IMR-90 (cell line): ENCODE measurements at regions not wholly inside any gene's neighbourhood (a gene's known extent, or its start where the extent isn't known, plus 50 kb on each side); places are given as distances from the start of the nearest gene placed in this dataset.
"Not testable (repeated sequence)": the region's sequence is repeated elsewhere in the genome, so short reads cannot be mapped to it uniquely, and the experiment has no call there.

Experiments
- ATAC-seq: fragments of 200-7000 bp; cut with Tn5 transposase; 2 replicates; pipeline ENCODE4 v1.9.1; 2020; ENCODE audit warnings: low read depth, mild to moderate bottlenecking, moderate library complexity
- BruUV-seq: library from RNA; stranded (reverse); fragments of 400-500 nt; replicated peaks from 2 replicates; lab custom pipeline; 2021; lab: Mats Ljungman, UMichigan
- CTCF ChIA-PET: fragments of 300-600 bp; formaldehyde crosslinking; extraction: SDS; loops from one replicate; lab custom pipeline; 2021; ENCODE audit warnings: antibody characterized with exemption; lab: Yijun Ruan, JAX
- POLR2A ChIA-PET: fragments of 300-600 bp; sonication (Branson Sonifier 250); formaldehyde crosslinking; loops from one replicate; lab custom pipeline; 2022; ENCODE audit warnings: antibody characterized with exemption; ENCODE audit not compliant: unreplicated experiment; lab: Charles Lee
- DNase-seq: peaks from one replicate; pipeline ENCODE4 v3.0.0; 2013
- H2AFZ ChIP-seq: replicated peaks from 2 replicates; pipeline ENCODE3; 2013; ENCODE audit warnings: low read length, mild to moderate bottlenecking; ENCODE audit not compliant: poor library complexity
- H2AK5ac ChIP-seq: 2 replicates; pipeline ENCODE4 v1.6.1; 2013; ENCODE audit warnings: low read depth, low read length, inconsistent platforms
- H2AK9ac ChIP-seq: replicated peaks from 2 replicates; pipeline ENCODE3; 2013; ENCODE audit warnings: mild to moderate bottlenecking, low read depth, low read length, moderate library complexity; ENCODE audit not compliant: poor library complexity
- H2BK120ac ChIP-seq: 2 replicates; pipeline ENCODE4 v1.6.1; 2013; ENCODE audit warnings: low read depth, low read length, inconsistent platforms
- H2BK15ac ChIP-seq: 3 replicates; pipeline ENCODE4 v1.6.1; 2013; ENCODE audit warnings: low read depth, low read length, inconsistent platforms
- H2BK20ac ChIP-seq: 2 replicates; pipeline ENCODE4 v1.6.1; 2013; ENCODE audit warnings: low read depth, mild to moderate bottlenecking, inconsistent platforms, low read length, moderate library complexity
- H2BK5ac ChIP-seq: 2 replicates; pipeline ENCODE4 v1.6.1; 2013; ENCODE audit warnings: mild to moderate bottlenecking, low read depth, low read length, inconsistent platforms; ENCODE audit not compliant: poor library complexity, severe bottlenecking
- H3K14ac ChIP-seq: replicated peaks from 2 replicates; pipeline ENCODE4 v1.6.1; 2013; ENCODE audit warnings: low read depth, low read length, inconsistent platforms
- H3K18ac ChIP-seq: 2 replicates; pipeline ENCODE4 v1.6.1; 2013; ENCODE audit warnings: low read depth, low read length, control low read depth
- H3K23ac ChIP-seq: 2 replicates; pipeline ENCODE4 v1.6.1; 2013; ENCODE audit warnings: low read depth, low read length, inconsistent platforms
- H3K27ac ChIP-seq: 2 replicates; pipeline ENCODE4 v1.5.1; 2013; ENCODE audit warnings: mild to moderate bottlenecking, control low read depth, low read length; ENCODE audit not compliant: insufficient read depth
- H3K27me3 ChIP-seq: 2 replicates; pipeline ENCODE4 v1.6.1; 2013; ENCODE audit warnings: low read length; ENCODE audit not compliant: control insufficient read depth, insufficient read depth
- H3K36me3 ChIP-seq: 2 replicates; pipeline ENCODE4 v1.6.1; 2013; ENCODE audit warnings: low read length, mixed read lengths; ENCODE audit not compliant: control insufficient read depth, insufficient read depth
- H3K4ac ChIP-seq: 2 replicates; pipeline ENCODE4 v1.6.1; 2013; ENCODE audit warnings: low read depth, low read length, inconsistent platforms
- H3K4me1 ChIP-seq: 2 replicates; pipeline ENCODE4 v1.6.1; 2013; ENCODE audit warnings: low read length, mixed read lengths; ENCODE audit not compliant: control insufficient read depth, insufficient read depth
- H3K4me2 ChIP-seq: 2 replicates; pipeline ENCODE4 v1.6.1; 2013; ENCODE audit warnings: low read depth, mild to moderate bottlenecking, control low read depth, low read length, moderate library complexity
- H3K4me3 ChIP-seq: 2 replicates; pipeline ENCODE4 v1.5.1; 2013; ENCODE audit warnings: low read depth, mild to moderate bottlenecking, control low read depth, low read length, moderate library complexity; ENCODE audit not compliant: insufficient read depth
- H3K56ac ChIP-seq: 2 replicates; pipeline ENCODE4 v1.6.1; 2013; ENCODE audit warnings: low read length, inconsistent platforms; ENCODE audit not compliant: insufficient read depth; ENCODE audit errors: extremely low read depth
- H3K79me1 ChIP-seq, 2 experiments: 2 replicates each; pipeline ENCODE4 v1.6.1; 2013; ENCODE audit warnings: low read length in 2 of 2, inconsistent platforms in 1 of 2, low read depth in 1 of 2
- H3K9ac ChIP-seq: 2 replicates; pipeline ENCODE4 v1.6.1; 2013; ENCODE audit warnings: low read depth, low read length, control low read depth
- H3K9me1 ChIP-seq: 2 replicates; pipeline ENCODE4 v1.6.1; 2013; ENCODE audit warnings: low read length, inconsistent platforms; ENCODE audit not compliant: insufficient read depth
- H3K9me3 ChIP-seq: 2 replicates; pipeline ENCODE4 v1.6.1; 2013; ENCODE audit warnings: low read length; ENCODE audit not compliant: control insufficient read depth, insufficient read depth
- H4K20me1 ChIP-seq: 2 replicates; pipeline ENCODE4 v1.6.1; 2013; ENCODE audit warnings: low read length, inconsistent platforms; ENCODE audit not compliant: insufficient read depth
- H4K5ac ChIP-seq: 2 replicates; pipeline ENCODE4 v1.6.1; 2013; ENCODE audit warnings: mild to moderate bottlenecking, low read depth, low read length, control low read depth
- H4K8ac ChIP-seq, 2 experiments: 2 replicates each; pipeline ENCODE4 v1.6.1; 2013; ENCODE audit warnings: low read depth in 2 of 2, low read length in 2 of 2, control low read depth in 1 of 2, inconsistent platforms in 1 of 2
- H4K91ac ChIP-seq: 2 replicates; pipeline ENCODE4 v1.6.1; 2013; ENCODE audit warnings: low read depth, low read length, inconsistent platforms; ENCODE audit not compliant: insufficient read depth
- CHD1 ChIP-seq: IDR thresholded peaks from 2 replicates; pipeline ENCODE4 v1.6.1; 2012; ENCODE audit warnings: low read depth, low read length, improper control_type of control experiment
- RCOR1 ChIP-seq: IDR thresholded peaks from 2 replicates; pipeline ENCODE4 v1.6.1; 2012; ENCODE audit warnings: mild to moderate bottlenecking, low read length, improper control_type of control experiment; ENCODE audit not compliant: insufficient replicate concordance
- RFX5 ChIP-seq: IDR thresholded peaks from 2 replicates; pipeline ENCODE4 v1.8.0; 2012; ENCODE audit warnings: low read depth, mild to moderate bottlenecking, low read length, moderate library complexity
- WGBS, 2 experiments: methylation state at CpG; one replicate each; pipeline versions ENCODE4 v1.1.5 to v1.1.7; 2013; ENCODE audit warnings: missing lambda C conversion rate in 2 of 2; ENCODE audit not compliant: insufficient read length in 1 of 2; ENCODE audit errors: extremely low coverage in 2 of 2; 5-methylcytosine and 5-hydroxymethylcytosine counted together
- dilution Hi-C: fragments of 300-500 bp; cut with HindIII; formaldehyde crosslinking; loops from one replicate; pipeline ENCODE4 v1.14.3; 2018; ENCODE audit warnings: low sequenced_read_pairs; ENCODE audit not compliant: unreplicated experiment
- in situ Hi-C: fragments of 300-500 bp; cut with MboI; formaldehyde crosslinking; loops from 3 replicates; pipeline ENCODE4 v1.14.3; 2019; ENCODE audit warnings: low sequenced_read_pairs, inconsistent platforms, mixed read lengths
- intact Hi-C: fragments of 100-400 bp; cut with micrococcal nuclease; formaldehyde crosslinking; loops from 2 replicates; pipeline ENCODE4 v1.10.0; 2022
- TF ChIP-seq, protein P1 (sequence below): conservative IDR thresholded peaks from 2 replicates; pipeline ENCODE4 v1.5.1; 2012; ENCODE audit warnings: mild to moderate bottlenecking, low read depth, low read length, improper control_type of control experiment

DNA sequence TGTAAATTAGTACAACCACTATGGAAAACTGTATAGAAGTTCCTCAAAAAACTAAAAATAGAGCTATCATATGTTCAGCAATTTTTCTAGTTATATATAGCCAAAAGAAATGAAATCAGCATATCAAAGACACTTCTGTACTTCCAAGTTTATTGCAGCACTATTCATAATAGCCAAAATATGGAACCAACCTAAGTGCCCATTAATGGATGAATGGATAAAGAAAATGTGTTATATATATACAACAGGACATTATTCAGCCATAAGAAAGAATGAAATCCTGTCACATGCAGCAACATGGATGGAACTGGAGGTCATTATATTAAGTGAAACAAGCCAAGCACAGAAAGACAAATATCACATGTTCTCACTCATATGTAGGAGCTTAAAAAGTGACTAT lies 112.6 kb downstream of the MDH1 start:
- POLR2A ChIA-PET = no interaction called here
- intact Hi-C loops = no loop called here

DNA sequence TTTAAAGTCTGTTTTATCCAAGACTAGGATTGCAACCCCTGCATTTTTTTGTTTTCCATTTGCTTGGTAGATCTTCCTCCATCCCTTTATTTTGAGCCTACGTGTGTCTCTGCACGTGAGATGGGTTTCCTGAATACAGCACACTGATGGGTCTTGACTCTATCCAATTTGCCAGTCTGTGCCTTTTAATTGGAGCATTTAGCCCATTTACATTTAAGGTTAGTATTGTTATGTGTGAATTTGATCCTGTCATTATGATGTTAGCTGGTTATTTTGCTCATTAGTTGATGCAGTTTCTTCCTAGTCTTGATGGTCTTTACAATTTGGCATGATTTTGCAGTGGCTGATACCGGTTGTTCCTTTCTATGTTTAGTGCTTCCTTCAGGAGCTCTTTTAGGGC lies 117.3 kb downstream of the MDH1 start:
- H3K56ac ChIP-seq, ATAC-seq, H2AK9ac ChIP-seq, H3K23ac ChIP-seq, H2AFZ ChIP-seq, H4K5ac ChIP-seq, H3K4me3 ChIP-seq, intact Hi-C loops, H4K8ac ChIP-seq, H2BK15ac ChIP-seq, H3K27ac ChIP-seq, DNase-seq, dilution Hi-C loops, H2BK5ac ChIP-seq, H4K20me1 ChIP-seq, H3K4ac ChIP-seq, H3K36me3 ChIP-seq, H3K18ac ChIP-seq, H3K9me1 ChIP-seq, BruUV-seq, H3K4me1 ChIP-seq, H2BK20ac ChIP-seq, H2BK120ac ChIP-seq, in situ Hi-C loops, POLR2A ChIA-PET, H2AK5ac ChIP-seq, H3K4me2 ChIP-seq, CTCF ChIA-PET, H3K14ac ChIP-seq, H3K9me3 ChIP-seq, H3K9ac ChIP-seq, H4K91ac ChIP-seq, H3K27me3 ChIP-seq, H3K79me1 ChIP-seq: not testable (repeated sequence)
- no CpG with 5 or more reads among the region's 3 CpGs for WGBS, 2 experiments

More for the DNA sequence above, 112.6 kb downstream of the MDH1 start:
- DNase-seq = no peak
- Histone ChIP-seq H3K4ac (no peak overlapping the region), H3K9me1 (peaks cover 5% of the 10 kb centered on the region), H3K18ac (no peak overlapping the region), H2AK5ac (no peak overlapping the region), H3K4me2 (no peak overlapping the region), H4K20me1 (no peaks in the 10 kb centered on the region), H3K56ac (no peak overlapping the region), H4K91ac (no peak overlapping the region), H3K9me3 (no peaks in the 10 kb centered on the region), H3K27ac (no peak overlapping the region), H3K14ac (no peak overlapping the region), H3K23ac (no peak overlapping the region), H2BK20ac (no peak overlapping the region), H3K4me1 (peaks cover 5% of the 10 kb centered on the region; the same call in 1 of the 2 replicates), H2BK15ac (no peak overlapping the region), H3K79me1 (no peaks in the 10 kb centered on the region), H4K5ac (no peak overlapping the region), H2AK9ac (no peak overlapping the region), H3K27me3 (no peaks in the 10 kb centered on the region), H2BK120ac (no peak overlapping the region), H3K9ac (no peak overlapping the region), H2AFZ (no peak overlapping the region), H3K4me3 (no peak overlapping the region), H2BK5ac (no peak overlapping the region), H3K36me3 (no peaks in the 10 kb centered on the region), H4K8ac (no peak overlapping the region)
- ATAC-seq = no peak
- dilution Hi-C loops (no loop called here), in situ Hi-C loops (no loop called here)
- CTCF ChIA-PET = no interaction called here
- no TSS peak for BruUV-seq
- TF ChIP-seq, protein P1, sequence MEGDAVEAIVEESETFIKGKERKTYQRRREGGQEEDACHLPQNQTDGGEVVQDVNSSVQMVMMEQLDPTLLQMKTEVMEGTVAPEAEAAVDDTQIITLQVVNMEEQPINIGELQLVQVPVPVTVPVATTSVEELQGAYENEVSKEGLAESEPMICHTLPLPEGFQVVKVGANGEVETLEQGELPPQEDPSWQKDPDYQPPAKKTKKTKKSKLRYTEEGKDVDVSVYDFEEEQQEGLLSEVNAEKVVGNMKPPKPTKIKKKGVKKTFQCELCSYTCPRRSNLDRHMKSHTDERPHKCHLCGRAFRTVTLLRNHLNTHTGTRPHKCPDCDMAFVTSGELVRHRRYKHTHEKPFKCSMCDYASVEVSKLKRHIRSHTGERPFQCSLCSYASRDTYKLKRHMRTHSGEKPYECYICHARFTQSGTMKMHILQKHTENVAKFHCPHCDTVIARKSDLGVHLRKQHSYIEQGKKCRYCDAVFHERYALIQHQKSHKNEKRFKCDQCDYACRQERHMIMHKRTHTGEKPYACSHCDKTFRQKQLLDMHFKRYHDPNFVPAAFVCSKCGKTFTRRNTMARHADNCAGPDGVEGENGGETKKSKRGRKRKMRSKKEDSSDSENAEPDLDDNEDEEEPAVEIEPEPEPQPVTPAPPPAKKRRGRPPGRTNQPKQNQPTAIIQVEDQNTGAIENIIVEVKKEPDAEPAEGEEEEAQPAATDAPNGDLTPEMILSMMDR = no peak
- TF ChIP-seq CHD1 (no peak), RCOR1 (no peak), RFX5 (no peak)
